ENCODE measurements at regions not wholly inside any gene's neighbourhood (a gene's known extent, or its start where the extent isn't known, plus 50 kb on each side); places are given as distances from the start of the nearest gene placed in this dataset.

- Histone ChIP-seq H3K9me3 (ENCODE audit: control insufficient read depth, insufficient read depth, low read length) (no peaks in the 10 kb centered on the region; the same call in 1 of the 2 replicates), H3K9me2 (replicated peaks; ENCODE audit: control insufficient read depth, low read length) (no peaks in the 10 kb centered on the region), H4K20me1 (ENCODE audit: control insufficient read depth, insufficient read depth, low read depth, low read length) (no peaks in the 10 kb centered on the region), H3K4me1 (ENCODE audit: control insufficient read depth, low read length) (no peaks in the 10 kb centered on the region), H3K79me2 (ENCODE audit: control insufficient read depth, low read length) (no peaks in the 10 kb centered on the region), H3K4me2 (ENCODE audit: low read length) (no peak overlapping the region), H3F3A (ENCODE audit: control insufficient read depth, insufficient read depth) (no peaks in the 10 kb centered on the region), H3K27ac (ENCODE audit: low read depth, low read length) (no peak overlapping the region), H3K36me3 (ENCODE audit: control insufficient read depth, low read length) (no peaks in the 10 kb centered on the region), H3K27me3 (ENCODE audit: control insufficient read depth, low read length) (no peaks in the 10 kb centered on the region), H3K4me3 (ENCODE audit: low read length) (no peak overlapping the region)
- TF ChIP-seq EZH2phosphoT487 (IDR thresholded peaks at IDR 0.05; ENCODE audit: borderline replicate concordance, low read length) (no peak), CTCF (IDR thresholded peaks at IDR 0.05; ENCODE audit: low read depth, low read length, poor library complexity, severe bottlenecking) (no peak)
Measured at GRCh38 chr21:17929510-17929909, 110.4 kb upstream of the C21orf91 start.

GRCh38 chr21:17925899-17926298, 106.7 kb upstream of the C21orf91 start:
- no peaks in the 10 kb centered on the region for H3K9me2 ChIP-seq (replicated peaks; ENCODE audit: control insufficient read depth, low read length)
- H3K36me3 ChIP-seq (ENCODE audit: control insufficient read depth, low read length): no peaks in the 10 kb centered on the region
- H3K4me3 ChIP-seq (ENCODE audit: low read length): no peak overlapping the region
- no peaks in the 10 kb centered on the region for H3F3A ChIP-seq (ENCODE audit: control insufficient read depth, insufficient read depth)
- no peak overlapping the region for H3K4me2 ChIP-seq (ENCODE audit: low read length)
- H3K79me2 ChIP-seq (ENCODE audit: control insufficient read depth, low read length): no peaks in the 10 kb centered on the region
- no peak overlapping the region for H3K27ac ChIP-seq (ENCODE audit: low read depth, low read length)
- peak; percentile 33 for TF ChIP-seq CTCF (IDR thresholded peaks at IDR 0.05; ENCODE audit: low read depth, low read length, poor library complexity, severe bottlenecking)
- no peak for TF ChIP-seq EZH2phosphoT487 (IDR thresholded peaks at IDR 0.05; ENCODE audit: borderline replicate concordance, low read length)
- H3K27me3 ChIP-seq (ENCODE audit: control insufficient read depth, low read length): no peaks in the 10 kb centered on the region
- H3K4me1 ChIP-seq (ENCODE audit: control insufficient read depth, low read length): no peaks in the 10 kb centered on the region
- H3K9me3 ChIP-seq (ENCODE audit: control insufficient read depth, insufficient read depth, low read length): no peaks in the 10 kb centered on the region; the same call in 1 of the 2 replicates
- no peaks in the 10 kb centered on the region for H4K20me1 ChIP-seq (ENCODE audit: control insufficient read depth, insufficient read depth, low read depth, low read length)

- no peak overlapping the region for H3K4me3 ChIP-seq (ENCODE audit: low read length)
- no peaks in the 10 kb centered on the region for H3K9me2 ChIP-seq (replicated peaks; ENCODE audit: control insufficient read depth, low read length)
- H3K4me2 ChIP-seq (ENCODE audit: low read length): no peak overlapping the region
- no peaks in the 10 kb centered on the region for H3K79me2 ChIP-seq (ENCODE audit: control insufficient read depth, low read length)
- H4K20me1 ChIP-seq (ENCODE audit: control insufficient read depth, insufficient read depth, low read depth, low read length): no peaks in the 10 kb centered on the region
- TF ChIP-seq EZH2phosphoT487 (IDR thresholded peaks at IDR 0.05; ENCODE audit: borderline replicate concordance, low read length) (no peak), CTCF (IDR thresholded peaks at IDR 0.05; ENCODE audit: low read depth, low read length, poor library complexity, severe bottlenecking) (peak; percentile 90)
- no peak overlapping the region for H3K27ac ChIP-seq (ENCODE audit: low read depth, low read length)
- H3F3A ChIP-seq (ENCODE audit: control insufficient read depth, insufficient read depth): no peaks in the 10 kb centered on the region
- H3K27me3 ChIP-seq (ENCODE audit: control insufficient read depth, low read length): no peaks in the 10 kb centered on the region
- no peaks in the 10 kb centered on the region for H3K9me3 ChIP-seq (ENCODE audit: control insufficient read depth, insufficient read depth, low read length)
- H3K36me3 ChIP-seq (ENCODE audit: control insufficient read depth, low read length): no peaks in the 10 kb centered on the region
- no peaks in the 10 kb centered on the region for H3K4me1 ChIP-seq (ENCODE audit: control insufficient read depth, low read length)
Measured at GRCh38 chr21:17925000-17925610, 105.9 kb upstream of the C21orf91 start.

Data from DOHH2 (cell line).